ENCODE measurements at regions not wholly inside any gene's neighbourhood (a gene's known extent, or its start where the extent isn't known, plus 50 kb on each side); places are given as distances from the start of the nearest gene placed in this dataset.

DNA sequence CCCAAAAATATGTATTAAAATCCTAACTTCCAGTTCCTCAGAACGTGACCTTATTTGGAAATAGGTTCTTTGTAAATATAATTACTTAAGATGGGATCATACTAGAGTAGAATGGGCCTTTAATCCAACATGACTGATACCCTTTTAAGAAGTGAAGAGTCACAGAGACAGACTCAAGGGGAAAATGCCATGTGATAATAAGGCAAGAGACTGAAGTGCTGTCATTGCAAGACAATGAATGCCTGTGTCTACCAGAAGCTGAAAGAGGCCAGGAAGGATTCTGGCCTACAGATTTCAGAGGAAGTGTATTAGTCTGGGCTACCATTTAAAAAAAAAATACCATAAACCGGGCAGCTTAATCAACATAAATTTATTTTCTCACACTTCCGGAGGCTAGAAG lies 85.9 kb upstream of the LRRC55 start:
- Mint-ChIP-seq H3K4me3 (no peak overlapping the region), H3K9me3 (peaks cover 3 to 4% of the 10 kb centered on the region in 2 donors), H3K27me3 (ENCODE audit: low read depth in 2 of 2) (peaks cover 0 to 12% of the 10 kb centered on the region in 2 donors), H3K4me1 (no peaks in the 10 kb centered on the region), H3K36me3 (no peaks in the 10 kb centered on the region), H3K27ac (no peak overlapping the region)
- no peak for ATAC-seq
- H3K36me3 ChIP-seq (ENCODE audit: control insufficient read depth, insufficient read depth, low read length), result no peaks in the 10 kb centered on the region
- H3K27ac ChIP-seq (ENCODE audit: low read length), result no peak overlapping the region
- TF ChIP-seq, protein P1, sequence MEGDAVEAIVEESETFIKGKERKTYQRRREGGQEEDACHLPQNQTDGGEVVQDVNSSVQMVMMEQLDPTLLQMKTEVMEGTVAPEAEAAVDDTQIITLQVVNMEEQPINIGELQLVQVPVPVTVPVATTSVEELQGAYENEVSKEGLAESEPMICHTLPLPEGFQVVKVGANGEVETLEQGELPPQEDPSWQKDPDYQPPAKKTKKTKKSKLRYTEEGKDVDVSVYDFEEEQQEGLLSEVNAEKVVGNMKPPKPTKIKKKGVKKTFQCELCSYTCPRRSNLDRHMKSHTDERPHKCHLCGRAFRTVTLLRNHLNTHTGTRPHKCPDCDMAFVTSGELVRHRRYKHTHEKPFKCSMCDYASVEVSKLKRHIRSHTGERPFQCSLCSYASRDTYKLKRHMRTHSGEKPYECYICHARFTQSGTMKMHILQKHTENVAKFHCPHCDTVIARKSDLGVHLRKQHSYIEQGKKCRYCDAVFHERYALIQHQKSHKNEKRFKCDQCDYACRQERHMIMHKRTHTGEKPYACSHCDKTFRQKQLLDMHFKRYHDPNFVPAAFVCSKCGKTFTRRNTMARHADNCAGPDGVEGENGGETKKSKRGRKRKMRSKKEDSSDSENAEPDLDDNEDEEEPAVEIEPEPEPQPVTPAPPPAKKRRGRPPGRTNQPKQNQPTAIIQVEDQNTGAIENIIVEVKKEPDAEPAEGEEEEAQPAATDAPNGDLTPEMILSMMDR (IDR thresholded peaks at IDR 0.05), result no peak
- no peak for DNase-seq
- H3K9me3 ChIP-seq (ENCODE audit: control insufficient read depth, insufficient read depth, low read length), result no peaks in the 10 kb centered on the region
- WGBS (ENCODE audit: insufficient coverage), result 90% methylated on average over 2 of the region's 3 CpGs
- H3K4me3 ChIP-seq (ENCODE audit: low read length), result no peak overlapping the region
- no peaks in the 10 kb centered on the region for H3K27me3 ChIP-seq (ENCODE audit: control insufficient read depth, insufficient read depth, low read length)
- H3K4me1 ChIP-seq (ENCODE audit: control insufficient read depth, insufficient read depth, low read length), result no peaks in the 10 kb centered on the region
- intact Hi-C loops (cut with micrococcal nuclease), result loop anchor here (5.0 kb wide), 1 partner anchor 51 kb away; no protein-coding TSS in a partner anchor

DNA sequence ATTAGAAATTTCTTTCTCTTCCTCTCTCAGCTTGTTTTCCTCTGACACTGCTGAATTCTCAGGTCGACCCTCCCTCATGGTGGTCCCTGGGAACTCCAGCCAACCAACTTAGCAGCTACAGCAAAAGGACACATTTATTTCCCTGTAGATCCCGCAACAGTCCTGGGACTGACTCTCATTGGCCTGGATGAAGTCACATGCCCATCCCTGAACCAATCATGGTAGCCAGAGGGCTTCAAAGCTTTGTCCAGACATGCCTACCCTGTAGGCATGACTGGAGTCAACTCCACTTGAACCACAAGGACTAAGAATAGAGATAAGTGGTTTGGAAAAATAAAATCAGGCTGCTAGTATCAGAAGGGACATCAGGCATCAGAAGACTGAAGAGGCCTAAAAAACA lies 84.6 kb upstream of the LRRC55 start:
- H3K9me3 ChIP-seq (ENCODE audit: control insufficient read depth, insufficient read depth, low read length), result no peaks in the 10 kb centered on the region

DNA sequence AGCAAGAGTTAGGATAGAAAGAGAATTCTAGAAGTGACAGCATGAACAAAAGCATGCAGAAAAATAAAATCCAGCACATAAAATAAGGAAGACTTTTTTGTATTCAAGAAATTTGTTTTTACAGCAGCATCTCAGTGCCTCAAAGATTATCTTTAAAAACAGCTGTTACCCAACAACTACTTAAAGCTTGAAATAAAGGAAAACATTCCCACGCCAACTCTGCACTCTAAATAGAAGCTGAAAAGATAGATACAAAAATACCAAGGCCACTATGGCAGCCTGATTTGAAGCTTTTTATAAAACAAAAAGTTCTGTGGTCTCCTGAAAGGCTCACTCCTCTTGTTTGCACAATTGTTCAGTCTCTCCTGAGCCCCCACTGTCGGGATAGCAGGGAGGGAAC lies 83.6 kb upstream of the LRRC55 start:
- Mint-ChIP-seq H3K4me1 (no peaks in the 10 kb centered on the region), H3K9me3 (no peaks in the 10 kb centered on the region), H3K36me3 (no peaks in the 10 kb centered on the region), H3K4me3 (no peak overlapping the region), H3K27ac (no peak overlapping the region), H3K27me3 (ENCODE audit: low read depth in 2 of 2) (peaks cover 6% of the 10 kb centered on the region in 2 donors)
- Histone ChIP-seq H3K4me3 (ENCODE audit: low read length) (no peak overlapping the region), H3K36me3 (ENCODE audit: control insufficient read depth, insufficient read depth, low read length) (no peaks in the 10 kb centered on the region), H3K27me3 (ENCODE audit: control insufficient read depth, insufficient read depth, low read length) (no peaks in the 10 kb centered on the region), H3K27ac (ENCODE audit: low read length) (no peak overlapping the region), H3K9me3 (ENCODE audit: control insufficient read depth, insufficient read depth, low read length) (no peaks in the 10 kb centered on the region), H3K4me1 (ENCODE audit: control insufficient read depth, insufficient read depth, low read length) (no peaks in the 10 kb centered on the region)
- TF ChIP-seq, protein P1 (IDR thresholded peaks at IDR 0.05), result no peak
- 65% methylated on average over 2 of the region's 2 CpGs for WGBS (ENCODE audit: insufficient coverage)
- ATAC-seq, result no peak
- DNase-seq, result no peak
- intact Hi-C loops (cut with micrococcal nuclease), result loop anchor here (5.0 kb wide), 1 partner anchor 49 kb away; no protein-coding TSS in a partner anchor

More for the DNA sequence above, 84.6 kb upstream of the LRRC55 start:
- H3K27me3 ChIP-seq (ENCODE audit: control insufficient read depth, insufficient read depth, low read length), result no peaks in the 10 kb centered on the region
- intact Hi-C loops (cut with micrococcal nuclease), result loop anchor here (5.0 kb wide), 1 partner anchor 50 kb away; no protein-coding TSS in a partner anchor
- TF ChIP-seq, protein P1 (IDR thresholded peaks at IDR 0.05), result no peak
- DNase-seq (no peak), ATAC-seq (no peak)
- no peak overlapping the region for H3K4me3 Mint-ChIP-seq
- H3K27me3 Mint-ChIP-seq (ENCODE audit: low read depth in 2 of 2), result peaks cover 0 to 9% of the 10 kb centered on the region in 2 donors
- no peaks in the 10 kb centered on the region for H3K36me3 ChIP-seq (ENCODE audit: control insufficient read depth, insufficient read depth, low read length)
- no peaks in the 10 kb centered on the region for H3K4me1 Mint-ChIP-seq
- WGBS (ENCODE audit: insufficient coverage), result 75% methylated on average over 2 of the region's 2 CpGs
- peaks cover 2 to 3% of the 10 kb centered on the region in 2 donors for H3K9me3 Mint-ChIP-seq
- H3K4me1 ChIP-seq (ENCODE audit: control insufficient read depth, insufficient read depth, low read length), result no peaks in the 10 kb centered on the region
- H3K27ac ChIP-seq (ENCODE audit: low read length), result no peak overlapping the region
- no peaks in the 10 kb centered on the region for H3K36me3 Mint-ChIP-seq
- H3K27ac Mint-ChIP-seq, result no peak overlapping the region
- H3K4me3 ChIP-seq (ENCODE audit: low read length), result no peak overlapping the region

DNA sequence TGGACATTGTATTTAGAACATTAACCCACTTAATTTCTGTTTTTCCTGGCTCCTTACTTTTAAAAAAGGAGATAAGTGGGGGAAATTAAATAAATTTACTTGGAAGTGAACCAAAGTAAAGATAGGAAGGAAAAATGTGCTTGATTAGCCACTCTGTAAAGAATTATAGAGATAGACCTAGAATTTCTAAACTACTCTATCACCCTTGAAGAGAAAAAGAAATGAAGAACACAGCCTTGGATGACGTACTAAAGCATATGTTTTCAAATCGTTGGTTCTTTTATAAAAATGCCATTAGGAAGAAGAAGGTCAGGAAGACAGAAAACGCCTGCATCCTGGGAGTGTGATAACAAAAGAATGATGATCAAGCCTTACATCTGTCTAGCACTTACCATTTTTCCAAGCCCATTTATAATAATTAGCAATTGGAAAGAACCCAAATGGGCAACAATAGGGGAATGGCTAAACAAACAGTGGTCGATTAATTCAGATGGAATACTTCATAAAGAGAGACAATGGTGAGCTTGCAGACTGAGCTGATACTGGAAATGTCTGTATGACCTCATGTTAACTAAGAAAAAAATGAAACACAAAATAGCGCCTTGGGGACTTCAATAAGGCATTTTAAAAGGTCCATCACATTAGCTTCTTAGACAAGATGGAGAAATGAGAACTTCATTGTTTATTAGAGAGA lies 81.0 kb upstream of the LRRC55 start:
- Histone ChIP-seq H3K9me3 (ENCODE audit: control insufficient read depth, insufficient read depth, low read length) (no peaks in the 10 kb centered on the region), H3K4me1 (ENCODE audit: control insufficient read depth, insufficient read depth, low read length) (no peaks in the 10 kb centered on the region), H3K4me3 (ENCODE audit: low read length) (no peak overlapping the region), H3K36me3 (ENCODE audit: control insufficient read depth, insufficient read depth, low read length) (no peaks in the 10 kb centered on the region), H3K27ac (ENCODE audit: low read length) (no peak overlapping the region), H3K27me3 (ENCODE audit: control insufficient read depth, insufficient read depth, low read length) (no peaks in the 10 kb centered on the region)
- H3K9me3 Mint-ChIP-seq, result peaks cover 0 to 2% of the 10 kb centered on the region in 2 donors
- H3K27me3 Mint-ChIP-seq (ENCODE audit: low read depth in 2 of 2), result peaks cover 6 to 7% of the 10 kb centered on the region in 2 donors
- TF ChIP-seq, protein P1 (IDR thresholded peaks at IDR 0.05), result no peak
- H3K27ac Mint-ChIP-seq, result no peak overlapping the region
- intact Hi-C loops (cut with micrococcal nuclease), result no loop called here
- DNase-seq (no peak), ATAC-seq (no peak)
- no peaks in the 10 kb centered on the region for H3K4me1 Mint-ChIP-seq
- H3K36me3 Mint-ChIP-seq, result no peaks in the 10 kb centered on the region
- H3K4me3 Mint-ChIP-seq, result no peak overlapping the region
- WGBS (ENCODE audit: insufficient coverage), result 47% methylated on average over 4 of the region's 5 CpGs

All from natural killer cell (primary cell).